Vagina (tissue), 2 donors: ENCODE measurements at regions not wholly inside any gene's neighbourhood (a gene's known extent, or its start where the extent isn't known, plus 50 kb on each side); places are given as distances from the start of the nearest gene placed in this dataset.

Experiments used
- DNase-seq, 2 donors: peaks; one replicate each; pipeline ENCODE4 v3.0.0-alpha.2; 2017; ENCODE audit errors: extremely low spot score in 2 of 2
- H3K27ac ChIP-seq: fragments of 200-600 bp; sonication (generic); one replicate; pipeline ENCODE4 v1.5.1; 2019
- H3K27me3 ChIP-seq: fragments of 200-600 bp; sonication (generic); one replicate; pipeline ENCODE4 v1.5.1; 2019
- H3K36me3 ChIP-seq, 2 donors: fragments of 200-600 bp; sonication (generic); one replicate each; pipeline ENCODE4 v1.5.1; 2017 to 2019
- H3K4me1 ChIP-seq: fragments of 200-600 bp; sonication (generic); one replicate; pipeline ENCODE4 v1.5.1; 2019
- H3K4me3 ChIP-seq, 2 donors: fragments of 200-600 bp; sonication (generic); 1 replicate in 1 of 2; 2 replicates in 1 of 2; pipeline ENCODE4 v1.5.1; 2016 to 2019
- H3K9me3 ChIP-seq: fragments of 200-600 bp; sonication (generic); one replicate; pipeline ENCODE4 v1.5.1; 2019
- POLR2A ChIP-seq, 2 donors: fragments of 450-650 bp; IDR thresholded peaks; one replicate each; pipeline ENCODE4 v1.6.1; 2017; ENCODE audit warnings: antibody characterized with exemption in 2 of 2, mild to moderate bottlenecking in 2 of 2, moderate library complexity in 2 of 2
- POLR2AphosphoS5 ChIP-seq, 2 donors: sonication (generic); formaldehyde crosslinking; IDR thresholded peaks; one replicate each; pipeline ENCODE4 v1.9.0; 2017; ENCODE audit warnings: antibody characterized with exemption in 2 of 2, mild to moderate bottlenecking in 2 of 2, low read depth in 1 of 2; ENCODE audit not compliant: insufficient read depth in 1 of 2
- intact Hi-C: fragments of 100-400 bp; cut with DNase I; formaldehyde crosslinking; loops from one replicate; pipeline ENCODE4 v1.15.1; 2023
- TF ChIP-seq, protein P1 (sequence below), 3 experiments: fragments of 450-650 bp in 2 of 3; fragments of 200-600 bp in 1 of 3; sonication (generic) in 1 of 3; IDR thresholded peaks; one replicate each; pipeline ENCODE4 v1.5.1; 2017 to 2019; ENCODE audit warnings: antibody characterized with exemption in 3 of 3, mild to moderate bottlenecking in 2 of 3, moderate library complexity in 2 of 3

DNA sequence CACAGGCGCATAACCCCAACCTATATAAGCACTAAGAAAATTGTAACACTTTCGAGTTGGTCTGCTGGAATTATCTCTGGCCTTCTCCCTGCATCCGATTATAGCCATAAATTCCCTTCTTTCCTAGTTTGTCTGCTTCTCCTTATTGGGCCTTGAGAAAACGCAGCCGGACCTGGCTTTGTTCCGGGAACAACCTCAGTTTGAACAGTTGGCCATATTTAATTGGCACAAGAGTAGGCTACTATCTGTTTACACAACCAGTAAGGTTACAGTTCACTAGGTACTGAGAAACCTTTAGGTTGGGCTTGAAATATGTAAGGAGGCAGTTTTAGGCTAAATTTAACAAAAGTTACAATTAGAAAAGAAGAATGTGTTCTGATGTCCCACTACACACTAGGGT lies 176.1 kb downstream of the IPO8 start:
- Histone ChIP-seq H3K27me3 (no peaks in the 10 kb centered on the region), H3K27ac (no peak overlapping the region), H3K9me3 (no peaks in the 10 kb centered on the region), H3K4me1 (no peaks in the 10 kb centered on the region), H3K4me3 (no peak overlapping the region), H3K36me3 (no peaks in the 10 kb centered on the region)
- intact Hi-C loops: no loop called here
- DNase-seq: no peak
- TF ChIP-seq POLR2A (IDR thresholded peaks at IDR 0.05) (no peak), POLR2AphosphoS5 (IDR thresholded peaks at IDR 0.05; ENCODE audit: insufficient read depth in 1 of 2, low read depth in 1 of 2) (no peak)
- TF ChIP-seq, protein P1, sequence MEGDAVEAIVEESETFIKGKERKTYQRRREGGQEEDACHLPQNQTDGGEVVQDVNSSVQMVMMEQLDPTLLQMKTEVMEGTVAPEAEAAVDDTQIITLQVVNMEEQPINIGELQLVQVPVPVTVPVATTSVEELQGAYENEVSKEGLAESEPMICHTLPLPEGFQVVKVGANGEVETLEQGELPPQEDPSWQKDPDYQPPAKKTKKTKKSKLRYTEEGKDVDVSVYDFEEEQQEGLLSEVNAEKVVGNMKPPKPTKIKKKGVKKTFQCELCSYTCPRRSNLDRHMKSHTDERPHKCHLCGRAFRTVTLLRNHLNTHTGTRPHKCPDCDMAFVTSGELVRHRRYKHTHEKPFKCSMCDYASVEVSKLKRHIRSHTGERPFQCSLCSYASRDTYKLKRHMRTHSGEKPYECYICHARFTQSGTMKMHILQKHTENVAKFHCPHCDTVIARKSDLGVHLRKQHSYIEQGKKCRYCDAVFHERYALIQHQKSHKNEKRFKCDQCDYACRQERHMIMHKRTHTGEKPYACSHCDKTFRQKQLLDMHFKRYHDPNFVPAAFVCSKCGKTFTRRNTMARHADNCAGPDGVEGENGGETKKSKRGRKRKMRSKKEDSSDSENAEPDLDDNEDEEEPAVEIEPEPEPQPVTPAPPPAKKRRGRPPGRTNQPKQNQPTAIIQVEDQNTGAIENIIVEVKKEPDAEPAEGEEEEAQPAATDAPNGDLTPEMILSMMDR (IDR thresholded peaks at IDR 0.05): no peak

DNA sequence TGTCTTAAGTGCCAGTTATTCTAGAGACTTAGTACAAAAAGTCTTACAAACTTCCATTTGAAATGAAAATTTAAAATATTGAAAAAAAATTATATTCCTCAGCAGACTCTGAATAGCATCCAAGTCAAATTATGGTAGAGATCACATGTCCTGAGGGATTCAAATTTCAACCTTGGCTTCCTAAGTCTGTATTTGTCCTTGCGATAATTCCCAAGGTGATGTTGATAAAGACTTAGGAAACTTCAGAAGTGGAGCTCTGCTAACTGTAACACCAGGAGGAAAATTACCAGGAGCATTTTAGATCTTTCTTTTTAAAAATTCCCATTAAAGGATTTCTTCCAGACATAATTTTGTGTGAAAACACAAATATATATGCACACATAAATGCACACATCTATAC lies 178.3 kb downstream of the IPO8 start:
- TF ChIP-seq POLR2A (IDR thresholded peaks at IDR 0.05) (no peak), POLR2AphosphoS5 (IDR thresholded peaks at IDR 0.05; ENCODE audit: insufficient read depth in 1 of 2, low read depth in 1 of 2) (no peak)
- TF ChIP-seq, protein P1 (IDR thresholded peaks at IDR 0.05): no peak
- Histone ChIP-seq H3K27ac (no peak overlapping the region), H3K36me3 (no peaks in the 10 kb centered on the region), H3K27me3 (no peaks in the 10 kb centered on the region), H3K9me3 (no peaks in the 10 kb centered on the region), H3K4me1 (no peaks in the 10 kb centered on the region), H3K4me3 (no peak overlapping the region)
- no peak for DNase-seq
- intact Hi-C loops: no loop called here

DNA sequence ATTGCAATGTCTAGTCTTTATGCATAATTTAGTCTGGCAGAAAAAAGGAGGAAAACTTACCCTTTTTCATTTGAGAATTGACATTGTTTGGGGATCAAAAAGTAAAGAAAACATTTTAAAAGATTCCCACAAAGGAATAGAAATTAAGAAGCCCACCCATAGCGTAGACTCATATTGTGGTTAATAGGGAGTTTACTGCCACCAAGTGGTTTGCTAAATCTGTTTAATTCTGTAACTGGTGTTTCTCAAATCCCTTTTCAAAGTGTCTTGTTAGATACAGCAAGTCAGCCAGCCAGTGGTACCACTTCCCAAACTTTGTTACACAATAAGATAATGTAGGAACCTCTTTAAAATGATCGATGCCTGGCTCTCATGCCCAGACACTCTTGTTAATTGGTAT lies 180.3 kb downstream of the IPO8 start:
- intact Hi-C loops: no loop called here
- no peaks in the 10 kb centered on the region for H3K9me3 ChIP-seq

DNA sequence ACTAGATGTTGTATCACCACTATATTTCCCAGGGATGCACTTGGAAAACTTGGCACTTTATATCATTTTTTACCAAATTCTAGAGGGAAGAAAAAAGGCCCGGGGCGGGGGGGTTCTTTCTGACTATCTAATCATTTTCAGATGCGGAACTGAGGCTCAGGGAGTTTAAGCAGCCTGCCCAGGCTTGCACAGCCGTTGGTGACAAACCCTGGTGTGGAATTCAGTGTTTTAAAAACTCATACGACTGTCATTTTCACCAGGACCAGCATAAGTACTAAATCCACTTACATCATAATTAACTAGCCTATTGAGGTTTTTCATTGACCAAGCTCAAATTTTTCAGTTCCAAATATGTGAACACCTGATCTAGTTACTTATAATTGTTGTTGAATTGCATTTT lies 181.0 kb downstream of the IPO8 start:
- TF ChIP-seq POLR2A (IDR thresholded peaks at IDR 0.05) (no peak), POLR2AphosphoS5 (IDR thresholded peaks at IDR 0.05; ENCODE audit: insufficient read depth in 1 of 2, low read depth in 1 of 2) (no peak)
- TF ChIP-seq, protein P1 (IDR thresholded peaks at IDR 0.05): no peak
- H3K27me3 ChIP-seq: no peaks in the 10 kb centered on the region
- no peak for DNase-seq
- H3K4me3 ChIP-seq: no peak overlapping the region
- H3K4me1 ChIP-seq: no peaks in the 10 kb centered on the region
- H3K36me3 ChIP-seq: no peaks in the 10 kb centered on the region
- no peaks in the 10 kb centered on the region for H3K9me3 ChIP-seq
- intact Hi-C loops: no loop called here
- H3K27ac ChIP-seq: no peak overlapping the region

More for the DNA sequence above, 180.3 kb downstream of the IPO8 start:
- Histone ChIP-seq H3K27me3 (no peaks in the 10 kb centered on the region), H3K36me3 (no peaks in the 10 kb centered on the region), H3K27ac (no peak overlapping the region), H3K4me1 (no peaks in the 10 kb centered on the region), H3K4me3 (no peak overlapping the region)
- no peak for DNase-seq
- TF ChIP-seq, protein P1 (IDR thresholded peaks at IDR 0.05): no peak
- TF ChIP-seq POLR2AphosphoS5 (IDR thresholded peaks at IDR 0.05; ENCODE audit: insufficient read depth in 1 of 2, low read depth in 1 of 2) (no peak), POLR2A (IDR thresholded peaks at IDR 0.05) (no peak)

DNA sequence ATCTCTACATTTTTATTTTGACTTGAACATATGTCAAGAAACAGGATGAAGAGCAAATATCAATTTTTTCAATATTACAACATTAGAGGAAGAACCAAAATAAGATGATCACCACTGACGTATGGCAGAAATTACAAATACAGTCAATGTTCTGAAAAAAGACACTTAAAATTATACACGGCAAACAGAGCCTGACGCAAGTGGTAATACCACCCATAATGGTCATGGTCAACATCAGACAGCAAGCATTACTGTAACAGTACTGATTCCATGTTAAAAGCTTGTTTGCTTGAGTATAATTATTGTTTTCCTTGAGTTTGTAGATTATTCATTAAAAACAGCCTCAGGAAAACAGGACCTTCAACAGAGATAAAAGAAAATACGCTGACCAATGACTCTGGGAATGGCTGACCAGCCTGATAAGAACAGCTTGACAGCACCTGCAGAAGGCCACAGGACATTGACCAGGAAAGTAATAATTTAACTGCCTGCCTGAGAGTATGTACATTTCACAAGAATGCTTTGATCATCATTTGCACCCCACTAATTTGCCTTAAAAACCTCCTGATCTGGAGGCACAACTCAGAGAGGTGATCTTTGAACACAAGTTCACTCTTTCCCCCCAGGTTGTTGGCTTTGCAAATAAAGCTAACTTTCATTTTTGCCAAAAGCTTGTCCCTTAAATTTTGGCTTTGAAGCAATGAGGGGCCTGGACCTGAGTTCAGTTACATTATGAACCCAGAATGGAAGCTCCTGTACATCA lies 187.3 kb downstream of the IPO8 start:
- Histone ChIP-seq H3K27me3 (no peaks in the 10 kb centered on the region), H3K27ac (no peak overlapping the region), H3K4me3 (no peak overlapping the region), H3K4me1 (no peaks in the 10 kb centered on the region), H3K9me3 (no peaks in the 10 kb centered on the region), H3K36me3 (no peaks in the 10 kb centered on the region)
- TF ChIP-seq, protein P1 (IDR thresholded peaks at IDR 0.05): no peak
- TF ChIP-seq POLR2A (IDR thresholded peaks at IDR 0.05) (no peak), POLR2AphosphoS5 (IDR thresholded peaks at IDR 0.05; ENCODE audit: insufficient read depth in 1 of 2, low read depth in 1 of 2) (no peak)
- intact Hi-C loops: no loop called here
- DNase-seq: no peak
